ENCODE measurements at regions not wholly inside any gene's neighbourhood (a gene's known extent, or its start where the extent isn't known, plus 50 kb on each side); places are given as distances from the start of the nearest gene placed in this dataset.

DNA sequence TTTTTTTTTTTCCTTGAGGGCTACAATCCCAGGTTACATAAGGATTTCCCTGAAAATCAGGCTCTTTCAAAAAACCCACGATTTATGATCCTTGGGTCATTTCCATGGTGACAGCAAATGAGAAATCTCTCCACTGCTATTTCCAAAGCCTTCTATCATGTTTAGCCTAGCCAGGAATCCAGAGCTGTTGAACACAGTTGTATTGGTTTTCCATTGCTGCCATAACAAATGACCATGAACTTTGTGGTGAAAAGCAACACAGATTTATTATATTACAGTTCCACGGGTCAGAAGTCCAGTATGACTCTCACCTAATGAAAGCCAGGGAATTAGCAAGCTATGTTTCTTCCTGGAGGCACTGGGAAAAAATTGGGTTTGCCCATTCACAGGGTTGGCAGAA is 106.6 kb downstream of the MAF start:
- TF ChIP-seq, protein P1, sequence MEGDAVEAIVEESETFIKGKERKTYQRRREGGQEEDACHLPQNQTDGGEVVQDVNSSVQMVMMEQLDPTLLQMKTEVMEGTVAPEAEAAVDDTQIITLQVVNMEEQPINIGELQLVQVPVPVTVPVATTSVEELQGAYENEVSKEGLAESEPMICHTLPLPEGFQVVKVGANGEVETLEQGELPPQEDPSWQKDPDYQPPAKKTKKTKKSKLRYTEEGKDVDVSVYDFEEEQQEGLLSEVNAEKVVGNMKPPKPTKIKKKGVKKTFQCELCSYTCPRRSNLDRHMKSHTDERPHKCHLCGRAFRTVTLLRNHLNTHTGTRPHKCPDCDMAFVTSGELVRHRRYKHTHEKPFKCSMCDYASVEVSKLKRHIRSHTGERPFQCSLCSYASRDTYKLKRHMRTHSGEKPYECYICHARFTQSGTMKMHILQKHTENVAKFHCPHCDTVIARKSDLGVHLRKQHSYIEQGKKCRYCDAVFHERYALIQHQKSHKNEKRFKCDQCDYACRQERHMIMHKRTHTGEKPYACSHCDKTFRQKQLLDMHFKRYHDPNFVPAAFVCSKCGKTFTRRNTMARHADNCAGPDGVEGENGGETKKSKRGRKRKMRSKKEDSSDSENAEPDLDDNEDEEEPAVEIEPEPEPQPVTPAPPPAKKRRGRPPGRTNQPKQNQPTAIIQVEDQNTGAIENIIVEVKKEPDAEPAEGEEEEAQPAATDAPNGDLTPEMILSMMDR (IDR thresholded peaks at IDR 0.05), result no peak
- H3K4me1 Mint-ChIP-seq (ENCODE audit: unreplicated experiment), result no peaks in the 10 kb centered on the region
- peaks cover 20% of the 10 kb centered on the region for H3K27me3 Mint-ChIP-seq (ENCODE audit: unreplicated experiment)
- H3K9me3 Mint-ChIP-seq (ENCODE audit: unreplicated experiment), result peaks cover 9% of the 10 kb centered on the region
- no peak overlapping the region for H3K4me3 Mint-ChIP-seq (ENCODE audit: unreplicated experiment)
- H3K27ac Mint-ChIP-seq (ENCODE audit: unreplicated experiment), result no peak overlapping the region
- no peak for DNase-seq (ENCODE audit: extremely low spot score, unreplicated experiment)
- H3K36me3 Mint-ChIP-seq (ENCODE audit: unreplicated experiment), result no peaks in the 10 kb centered on the region

DNA sequence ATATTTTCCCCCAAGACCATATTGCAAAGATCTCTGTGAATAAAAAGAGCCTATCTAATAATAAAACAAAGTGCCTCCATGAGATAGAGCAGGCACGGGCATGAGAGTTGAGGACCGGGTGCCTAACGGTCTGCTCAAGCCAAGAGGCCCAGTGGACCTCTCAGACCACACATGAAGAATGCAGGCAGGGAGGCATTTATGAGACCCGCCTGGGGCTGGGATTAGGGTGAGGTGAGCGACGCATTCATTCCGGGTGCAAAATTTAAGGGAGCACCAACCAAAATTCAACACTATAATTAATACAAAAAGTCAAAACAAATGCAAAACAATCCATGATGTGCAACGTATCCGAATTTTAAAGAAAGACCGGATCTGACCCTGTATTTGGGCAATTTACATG is 108.5 kb downstream of the MAF start:
- DNase-seq (ENCODE audit: extremely low spot score, unreplicated experiment), result no peak
- H3K9me3 Mint-ChIP-seq (ENCODE audit: unreplicated experiment), result peaks cover 9% of the 10 kb centered on the region
- peaks cover 21% of the 10 kb centered on the region for H3K27me3 Mint-ChIP-seq (ENCODE audit: unreplicated experiment)
- no peaks in the 10 kb centered on the region for H3K36me3 Mint-ChIP-seq (ENCODE audit: unreplicated experiment)
- no peak overlapping the region for H3K4me3 Mint-ChIP-seq (ENCODE audit: unreplicated experiment)
- H3K27ac Mint-ChIP-seq (ENCODE audit: unreplicated experiment), result no peak overlapping the region
- TF ChIP-seq, protein P1 (IDR thresholded peaks at IDR 0.05), result no peak
- no peaks in the 10 kb centered on the region for H3K4me1 Mint-ChIP-seq (ENCODE audit: unreplicated experiment)

DNA sequence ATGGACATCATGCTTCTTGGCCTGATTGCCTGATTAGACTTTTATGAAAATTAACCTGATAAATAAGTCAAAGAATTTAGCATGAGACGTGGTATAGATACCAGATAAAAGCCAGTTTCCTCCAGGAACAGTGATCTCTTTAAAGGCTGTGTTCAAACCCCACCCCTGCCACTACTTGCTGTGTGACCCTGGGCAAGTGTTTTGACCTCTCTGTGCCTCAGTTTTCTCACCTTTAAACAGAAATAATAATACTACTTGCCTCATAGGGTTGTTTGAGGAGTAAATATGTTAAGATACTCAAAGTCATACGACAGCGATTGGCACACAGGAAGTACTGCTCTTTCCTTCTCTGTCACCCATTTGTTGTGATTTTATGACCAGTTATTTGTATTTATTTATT is 115.5 kb downstream of the MAF start:
- H3K27ac Mint-ChIP-seq (ENCODE audit: unreplicated experiment), result no peak overlapping the region
- no peak for DNase-seq (ENCODE audit: extremely low spot score, unreplicated experiment)
- no peak overlapping the region for H3K4me3 Mint-ChIP-seq (ENCODE audit: unreplicated experiment)
- TF ChIP-seq, protein P1 (IDR thresholded peaks at IDR 0.05), result no peak
- H3K9me3 Mint-ChIP-seq (ENCODE audit: unreplicated experiment), result no peaks in the 10 kb centered on the region
- no peaks in the 10 kb centered on the region for H3K36me3 Mint-ChIP-seq (ENCODE audit: unreplicated experiment)
- H3K4me1 Mint-ChIP-seq (ENCODE audit: unreplicated experiment), result no peaks in the 10 kb centered on the region
- peaks cover 25% of the 10 kb centered on the region for H3K27me3 Mint-ChIP-seq (ENCODE audit: unreplicated experiment)

DNA sequence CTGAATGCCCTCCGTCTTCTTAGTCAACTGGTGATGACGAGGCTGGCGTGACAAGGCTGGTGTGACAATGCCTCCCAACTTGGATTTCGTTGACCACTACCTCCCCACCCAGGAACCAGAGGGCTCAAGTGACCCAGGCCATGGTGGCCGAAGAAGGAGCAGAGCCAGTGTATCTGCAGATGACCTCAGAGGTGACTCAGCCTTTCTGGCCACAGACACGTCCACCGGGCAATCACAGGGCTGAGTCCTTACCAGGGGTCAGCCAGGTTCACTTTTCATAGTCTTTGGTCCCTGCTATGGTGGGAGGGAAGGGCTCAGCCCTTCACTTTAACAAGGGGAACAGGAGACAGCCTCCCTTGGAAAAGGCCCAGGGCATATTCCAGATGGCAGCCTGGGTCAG is 116.3 kb downstream of the MAF start:
- H3K27me3 Mint-ChIP-seq (ENCODE audit: unreplicated experiment), result peaks cover 17% of the 10 kb centered on the region
- no peak overlapping the region for H3K4me3 Mint-ChIP-seq (ENCODE audit: unreplicated experiment)
- H3K4me1 Mint-ChIP-seq (ENCODE audit: unreplicated experiment), result no peaks in the 10 kb centered on the region
- no peak for DNase-seq (ENCODE audit: extremely low spot score, unreplicated experiment)
- TF ChIP-seq, protein P1 (IDR thresholded peaks at IDR 0.05), result no peak
- no peaks in the 10 kb centered on the region for H3K36me3 Mint-ChIP-seq (ENCODE audit: unreplicated experiment)
- H3K27ac Mint-ChIP-seq (ENCODE audit: unreplicated experiment), result no peak overlapping the region
- no peaks in the 10 kb centered on the region for H3K9me3 Mint-ChIP-seq (ENCODE audit: unreplicated experiment)

DNA sequence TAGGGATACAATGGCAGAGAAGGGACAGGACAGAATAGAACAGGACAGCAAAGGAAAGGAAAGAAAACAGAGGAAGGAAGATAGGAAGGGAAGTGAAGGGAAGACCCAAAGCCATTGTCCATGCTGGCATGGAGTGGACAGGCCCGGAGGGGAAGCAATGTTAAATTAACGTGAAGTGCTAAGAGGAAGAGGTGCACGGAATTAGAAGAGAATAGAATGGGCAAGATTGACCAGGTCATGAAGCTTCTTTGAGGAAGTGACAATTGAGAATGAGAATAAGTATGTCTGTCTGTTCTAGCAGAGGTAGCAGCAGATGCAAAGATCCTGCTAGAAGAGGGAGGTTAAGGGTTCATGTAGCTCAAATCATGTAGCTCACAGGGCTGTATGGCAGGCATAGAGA is 117.2 kb downstream of the MAF start:
- Mint-ChIP-seq H3K36me3 (ENCODE audit: unreplicated experiment) (no peaks in the 10 kb centered on the region), H3K9me3 (ENCODE audit: unreplicated experiment) (no peaks in the 10 kb centered on the region), H3K4me3 (ENCODE audit: unreplicated experiment) (no peak overlapping the region), H3K27me3 (ENCODE audit: unreplicated experiment) (peaks cover 15% of the 10 kb centered on the region), H3K27ac (ENCODE audit: unreplicated experiment) (no peak overlapping the region), H3K4me1 (ENCODE audit: unreplicated experiment) (no peaks in the 10 kb centered on the region)
- DNase-seq (ENCODE audit: extremely low spot score, unreplicated experiment), result no peak
- TF ChIP-seq, protein P1 (IDR thresholded peaks at IDR 0.05), result no peak

All from osteocyte (in vitro differentiated cells).